Thyroid gland (tissue), 4 donors: ENCODE measurements at regions not wholly inside any gene's neighbourhood (a gene's known extent, or its start where the extent isn't known, plus 50 kb on each side); places are given as distances from the start of the nearest gene placed in this dataset.

Experiments
- DNase-seq, 2 donors: peaks; one replicate each; pipeline ENCODE4 v3.0.0-alpha.2; 2019
- H3K27ac ChIP-seq, 3 donors: fragments of 200-600 bp; sonication (generic); 1 replicate in 2 of 3; 2 replicates in 1 of 3; pipeline ENCODE4 v1.5.1; 2016 to 2019; ENCODE audit warnings: mild to moderate bottlenecking in 1 of 3, moderate library complexity in 1 of 3
- H3K27me3 ChIP-seq: fragments of 200-600 bp; sonication (generic); one replicate; pipeline ENCODE4 v1.5.1; 2019
- H3K36me3 ChIP-seq, 2 donors: fragments of 200-600 bp; sonication (generic); one replicate each; pipeline ENCODE4 v1.5.1; 2016 to 2019
- H3K4me1 ChIP-seq, 2 donors: fragments of 200-600 bp; sonication (generic); one replicate each; pipeline ENCODE4 v1.5.1; 2017 to 2019
- H3K4me3 ChIP-seq, 3 donors: fragments of 200-600 bp; sonication (generic); replicated peaks in 1 of 3; 1 replicate in 2 of 3; 2 replicates in 1 of 3; pipeline ENCODE4 v1.5.1; 2016; ENCODE audit warnings: mild to moderate bottlenecking in 1 of 3
- H3K9me3 ChIP-seq: fragments of 200-600 bp; sonication (generic); one replicate; pipeline ENCODE4 v1.5.1; 2017
- CTCF ChIP-seq, 6 experiments: fragments of 200-600 bp in 3 of 6; fragments of 450-650 bp in 3 of 6; sonication (generic) in 3 of 6; IDR thresholded peaks; one replicate each; pipeline ENCODE4 v1.5.1; 2016 to 2019; ENCODE audit warnings: antibody characterized with exemption in 6 of 6, mild to moderate bottlenecking in 2 of 6, inconsistent platforms in 1 of 6, moderate library complexity in 1 of 6
- POLR2A ChIP-seq, 2 donors: fragments of 450-650 bp; IDR thresholded peaks; one replicate each; pipeline ENCODE4 v1.6.1; 2017; ENCODE audit warnings: antibody characterized with exemption in 2 of 2, mild to moderate bottlenecking in 2 of 2, moderate library complexity in 1 of 2
- WGBS, 2 donors: methylation state at CpG; one replicate each; pipeline ENCODE4 v1.1.5; 2017; 5-methylcytosine and 5-hydroxymethylcytosine counted together
- intact Hi-C: fragments of 100-400 bp; cut with DNase I; formaldehyde crosslinking; loops from one replicate; pipeline ENCODE4 v1.15.1; 2023

- no peak overlapping the region for H3K27ac ChIP-seq
- TF ChIP-seq POLR2A (IDR thresholded peaks at IDR 0.05) (no peak), CTCF (IDR thresholded peaks at IDR 0.05) (no peak)
- H3K36me3 ChIP-seq, result no peaks in the 10 kb centered on the region
- H3K27me3 ChIP-seq, result no peaks in the 10 kb centered on the region
- no peaks in the 10 kb centered on the region for H3K9me3 ChIP-seq
- WGBS, 2 donors, result 78 to 85% methylated on average over 1 of the region's 1 CpG
- no peaks in the 10 kb centered on the region for H3K4me1 ChIP-seq
- intact Hi-C loops, result no loop called here
- DNase-seq, result no peak
- no peak overlapping the region for H3K4me3 ChIP-seq
Observed at GRCh38 chr2:187220071-187220470, 228.0 kb downstream of the CALCRL start.

- TF ChIP-seq CTCF (IDR thresholded peaks at IDR 0.05), result no peak
- TF ChIP-seq POLR2A (IDR thresholded peaks at IDR 0.05), result no peak
- H3K4me1 ChIP-seq, result no peaks in the 10 kb centered on the region
- H3K27me3 ChIP-seq, result no peaks in the 10 kb centered on the region
- no peak for DNase-seq
- WGBS, 2 donors, result 73 to 87% methylated on average over 1 of the region's 1 CpG
- H3K4me3 ChIP-seq, result no peak overlapping the region
- intact Hi-C loops, result no loop called here
- no peaks in the 10 kb centered on the region for H3K36me3 ChIP-seq
- no peaks in the 10 kb centered on the region for H3K9me3 ChIP-seq
- H3K27ac ChIP-seq, result no peak overlapping the region
Observed at GRCh38 chr2:187215532-187216240, 232.4 kb downstream of the CALCRL start.

- WGBS, 2 donors, result 65 to 67% methylated on average over 3 of the region's 3 CpGs
- Histone ChIP-seq H3K36me3 (no peaks in the 10 kb centered on the region), H3K27ac (no peak overlapping the region), H3K9me3 (no peaks in the 10 kb centered on the region), H3K4me1 (no peaks in the 10 kb centered on the region), H3K27me3 (no peaks in the 10 kb centered on the region), H3K4me3 (no peak overlapping the region)
- no peak for DNase-seq
- intact Hi-C loops, result no loop called here
- TF ChIP-seq POLR2A (IDR thresholded peaks at IDR 0.05) (no peak), CTCF (IDR thresholded peaks at IDR 0.05) (no peak)
Observed at GRCh38 chr2:187214306-187214705, 233.7 kb downstream of the CALCRL start.

GRCh38 chr2:187213798-187214197 lies 234.3 kb downstream of the CALCRL start:
- H3K4me3 ChIP-seq, result no peak overlapping the region
- H3K9me3 ChIP-seq, result no peaks in the 10 kb centered on the region
- H3K27me3 ChIP-seq, result no peaks in the 10 kb centered on the region
- intact Hi-C loops, result no loop called here
- no peak for TF ChIP-seq CTCF (IDR thresholded peaks at IDR 0.05)
- TF ChIP-seq POLR2A (IDR thresholded peaks at IDR 0.05), result no peak
- no peak for DNase-seq
- no peak overlapping the region for H3K27ac ChIP-seq
- no peaks in the 10 kb centered on the region for H3K36me3 ChIP-seq
- H3K4me1 ChIP-seq, result no peaks in the 10 kb centered on the region

- H3K27me3 ChIP-seq, result no peaks in the 10 kb centered on the region
- no peaks in the 10 kb centered on the region for H3K9me3 ChIP-seq
- DNase-seq, result no peak
- H3K36me3 ChIP-seq, result no peaks in the 10 kb centered on the region
- WGBS, 2 donors, result 67 to 74% methylated on average over 3 of the region's 3 CpGs
- no peak overlapping the region for H3K27ac ChIP-seq
- intact Hi-C loops, result no loop called here
- H3K4me3 ChIP-seq, result no peak overlapping the region
- no peak for TF ChIP-seq POLR2A (IDR thresholded peaks at IDR 0.05)
- no peak for TF ChIP-seq CTCF (IDR thresholded peaks at IDR 0.05)
- H3K4me1 ChIP-seq, result no peaks in the 10 kb centered on the region
Observed at GRCh38 chr2:187210726-187211125, 237.3 kb downstream of the CALCRL start.
